ENCODE measurements at regions not wholly inside any gene's neighbourhood (a gene's known extent, or its start where the extent isn't known, plus 50 kb on each side); places are given as distances from the start of the nearest gene placed in this dataset.

DNA sequence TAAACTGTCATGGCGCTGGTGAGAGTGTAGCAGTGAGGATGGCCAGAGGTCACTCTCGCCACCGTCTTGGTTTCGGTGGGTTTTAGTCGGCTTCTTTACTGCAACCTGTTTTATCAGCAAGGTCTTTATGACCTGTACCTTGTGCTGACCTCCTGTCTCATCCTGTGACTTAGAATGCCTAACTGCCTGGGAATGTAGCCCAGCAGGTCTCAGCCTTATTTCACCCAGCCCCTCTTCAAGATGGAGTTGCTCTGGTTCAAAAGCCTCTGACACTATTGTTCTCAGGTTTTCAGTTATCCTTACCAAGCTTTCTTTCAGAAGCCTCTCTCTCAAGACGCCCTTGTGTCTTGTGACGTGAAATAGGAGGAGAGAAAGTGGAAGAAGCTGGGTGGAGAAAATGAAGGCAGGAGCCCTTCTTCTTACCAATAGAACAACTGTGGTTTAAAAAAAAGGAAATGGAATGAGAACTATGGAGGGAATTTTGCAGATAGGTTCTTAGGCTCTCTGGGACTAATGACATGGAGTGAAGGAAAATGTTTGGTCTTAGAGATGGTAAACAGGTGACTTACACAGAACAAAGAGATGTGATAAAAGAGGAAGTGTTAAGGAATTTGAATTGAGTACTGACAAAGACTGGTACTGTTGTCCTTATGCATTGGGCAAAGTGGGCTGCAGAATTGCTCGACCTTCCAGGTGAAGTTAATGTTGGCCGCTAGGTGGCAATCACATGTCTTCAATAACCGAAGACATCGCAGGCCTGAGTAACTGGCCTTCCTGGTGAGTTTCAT, 133.3 kb upstream of the RAI14 start:
- ATAC-seq: peak; percentile 71
- Mint-ChIP-seq H3K27me3 (peaks cover 7% of the 10 kb centered on the region), H3K9me3 (no peaks in the 10 kb centered on the region), H3K4me3 (no peak overlapping the region), H3K27ac (no peak overlapping the region), H3K4me1 (ENCODE audit: low read depth) (peaks cover 2% of the 10 kb centered on the region), H3K36me3 (ENCODE audit: low read depth) (no peaks in the 10 kb centered on the region)
- ChIA-PET POLR2A (interaction anchor here (1.4 kb wide), 1 partner anchor 381 kb away, joined by 3 read pairs; no protein-coding TSS in a partner anchor), CTCF (interaction anchor here (0.7 to 3.4 kb wide), 45 partner anchors 9 to 481 kb away, joined by 3 to 47 read pairs (median 4); partner anchors contain the start of genes BRIX1 and RAD1)
- intact Hi-C loops (cut with micrococcal nuclease): loop anchor here (1.0 kb wide), 1 partner anchor 376 kb away; no protein-coding TSS in a partner anchor
- TF ChIP-seq CTCF (IDR thresholded peaks at IDR 0.05): peak; percentile 76
- peak; percentile 70 for DNase-seq

DNA sequence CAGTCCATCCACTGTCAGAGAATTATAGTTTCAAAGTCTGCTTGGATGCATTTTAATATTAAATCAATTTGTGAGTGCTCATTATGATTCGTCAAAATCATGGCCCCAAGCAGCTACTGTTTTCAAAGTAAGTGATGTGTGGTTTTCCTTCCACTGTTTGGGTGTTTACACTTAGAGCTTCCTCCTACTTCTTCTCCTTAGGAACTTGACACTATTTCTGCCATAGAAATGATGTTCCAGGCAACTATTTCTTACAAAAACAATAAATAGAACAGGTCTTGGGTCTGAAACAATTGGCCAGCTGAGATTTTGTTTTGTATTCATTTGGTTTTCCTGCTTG, 132.8 kb upstream of the RAI14 start:
- intact Hi-C loops (cut with micrococcal nuclease): loop anchor here (1.0 kb wide), 1 partner anchor 375 kb away; no protein-coding TSS in a partner anchor

DNA sequence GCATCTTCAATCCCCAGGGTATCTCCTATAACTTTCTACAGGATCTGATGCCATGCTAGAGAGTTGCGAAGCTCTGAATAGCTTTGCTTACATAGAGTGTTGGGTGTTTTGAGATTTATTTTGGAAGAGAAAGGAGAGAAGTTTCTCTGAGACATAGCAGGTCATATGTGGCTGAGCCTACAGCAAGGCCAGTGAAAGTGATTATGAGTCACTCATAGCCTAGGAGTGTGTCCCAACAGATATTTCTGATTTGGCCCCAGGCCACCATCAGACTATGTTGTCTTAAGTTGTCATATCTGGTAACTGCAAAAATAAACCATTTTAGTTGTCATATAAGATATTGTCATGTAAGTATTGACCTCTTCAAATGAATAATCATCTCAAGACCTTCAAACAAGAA, 132.0 kb upstream of the RAI14 start:
- TF ChIP-seq CTCF (IDR thresholded peaks at IDR 0.05): no peak
- ChIA-PET CTCF (interaction anchor here (0.8 to 3.4 kb wide), 33 partner anchors 8 to 480 kb away, joined by 3 to 47 read pairs (median 6); partner anchors contain the start of genes BRIX1, RAD1 and TTC23L), POLR2A (interaction anchor here (0.6 to 1.4 kb wide), 2 partner anchors 9 to 379 kb away, joined by 3 read pairs; no protein-coding TSS in a partner anchor)
- H3K9me3 Mint-ChIP-seq: no peaks in the 10 kb centered on the region
- peaks cover 3% of the 10 kb centered on the region for H3K27me3 Mint-ChIP-seq
- ATAC-seq (no peak), DNase-seq (no peak)
- H3K4me1 Mint-ChIP-seq (ENCODE audit: low read depth): peaks cover 2% of the 10 kb centered on the region
- no peaks in the 10 kb centered on the region for H3K36me3 Mint-ChIP-seq (ENCODE audit: low read depth)
- no peak overlapping the region for H3K4me3 Mint-ChIP-seq
- intact Hi-C loops (cut with micrococcal nuclease): no loop called here
- no peak overlapping the region for H3K27ac Mint-ChIP-seq

More for the DNA sequence above, 132.8 kb upstream of the RAI14 start:
- no peak for TF ChIP-seq CTCF (IDR thresholded peaks at IDR 0.05)
- ChIA-PET CTCF (interaction anchor here (0.7 to 3.4 kb wide), 48 partner anchors 8 to 480 kb away, joined by 3 to 47 read pairs (median 4); partner anchors contain the start of genes BRIX1, RAD1 and TTC23L), POLR2A (interaction anchor here (1.4 kb wide), 1 partner anchor 380 kb away, joined by 3 read pairs; no protein-coding TSS in a partner anchor)
- no peak overlapping the region for H3K27ac Mint-ChIP-seq
- H3K36me3 Mint-ChIP-seq (ENCODE audit: low read depth): no peaks in the 10 kb centered on the region
- H3K9me3 Mint-ChIP-seq: no peaks in the 10 kb centered on the region
- no peak overlapping the region for H3K4me3 Mint-ChIP-seq
- DNase-seq (no peak), ATAC-seq (no peak)
- peaks cover 5% of the 10 kb centered on the region for H3K27me3 Mint-ChIP-seq
- peaks cover 2% of the 10 kb centered on the region for H3K4me1 Mint-ChIP-seq (ENCODE audit: low read depth)

DNA sequence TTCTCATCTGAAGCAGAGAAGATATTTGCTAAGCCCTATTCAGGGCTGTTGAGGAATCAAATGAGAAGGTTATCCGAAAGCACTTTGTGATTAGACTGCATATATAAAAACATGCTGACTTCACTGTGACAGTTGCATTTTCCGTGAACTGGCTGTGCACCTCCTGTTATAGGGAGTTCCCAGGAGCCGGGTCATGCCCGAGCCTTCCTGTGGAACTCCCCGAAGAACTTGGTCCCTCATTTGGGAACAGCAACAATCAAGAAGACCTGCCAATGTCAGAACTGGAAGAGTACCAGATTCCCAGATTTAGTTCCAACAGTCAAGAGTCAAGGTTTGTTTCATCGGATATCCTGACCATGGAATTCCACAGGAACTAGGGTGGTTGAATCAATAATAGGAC, 130.4 kb upstream of the RAI14 start:
- Mint-ChIP-seq H3K9me3 (no peaks in the 10 kb centered on the region), H3K4me3 (no peak overlapping the region), H3K36me3 (ENCODE audit: low read depth) (no peaks in the 10 kb centered on the region), H3K4me1 (ENCODE audit: low read depth) (peaks cover 2% of the 10 kb centered on the region), H3K27ac (no peak overlapping the region), H3K27me3 (peaks cover 1% of the 10 kb centered on the region)
- DNase-seq (no peak), ATAC-seq (no peak)
- ChIA-PET POLR2A (no interaction called here), CTCF (interaction anchor here (3.1 to 3.4 kb wide), 2 partner anchors 39 to 374 kb away, joined by 17 to 47 read pairs; no protein-coding TSS in a partner anchor)
- intact Hi-C loops (cut with micrococcal nuclease): no loop called here
- TF ChIP-seq CTCF (IDR thresholded peaks at IDR 0.05): no peak

Measured in activated CD8-positive, alpha-beta T cell treated with anti-CD3 and anti-CD28 coated beads for 36 hours (primary cell).